ENCODE measurements at regions not wholly inside any gene's neighbourhood (a gene's known extent, or its start where the extent isn't known, plus 50 kb on each side); places are given as distances from the start of the nearest gene placed in this dataset.

DNA sequence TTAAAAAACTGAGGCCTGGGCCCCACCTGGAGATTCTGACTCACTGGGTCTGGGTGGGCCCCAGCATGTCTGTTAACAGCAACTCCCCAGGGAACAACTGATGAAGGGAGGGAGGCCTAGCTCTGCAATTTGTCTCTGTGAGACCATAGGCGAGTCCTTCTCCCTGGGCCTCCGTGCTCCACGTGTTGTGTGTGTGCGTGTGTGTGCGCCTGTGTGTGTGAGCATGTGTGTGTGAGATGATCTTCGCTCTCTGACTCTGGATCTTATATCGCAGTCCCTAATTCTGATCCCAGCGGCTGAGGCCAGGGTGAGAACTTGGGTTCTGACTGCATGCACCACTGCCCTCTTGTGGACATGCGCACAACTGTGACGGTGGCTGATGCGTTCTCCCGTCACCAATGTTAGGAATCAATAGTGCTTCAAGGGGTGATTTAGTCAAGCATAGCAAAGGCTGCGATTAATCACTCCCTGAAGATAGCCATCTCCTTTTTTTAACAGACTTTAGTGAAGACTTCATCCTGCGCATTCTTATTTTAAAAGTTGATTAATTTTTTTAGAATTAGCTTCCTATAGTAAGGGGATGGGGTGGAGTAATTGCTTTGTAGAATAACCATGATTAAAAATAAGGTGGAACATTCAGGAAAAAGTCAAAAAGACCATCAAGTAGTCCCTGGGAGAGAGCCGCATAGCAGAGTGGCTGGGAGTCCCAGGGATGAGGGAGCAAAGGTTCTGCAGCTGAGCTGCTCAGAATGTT is 62.4 kb upstream of the USP24 start:
- in situ Hi-C loops (cut with HindIII; ENCODE audit: low sequenced_read_pairs) = no loop called here

DNA sequence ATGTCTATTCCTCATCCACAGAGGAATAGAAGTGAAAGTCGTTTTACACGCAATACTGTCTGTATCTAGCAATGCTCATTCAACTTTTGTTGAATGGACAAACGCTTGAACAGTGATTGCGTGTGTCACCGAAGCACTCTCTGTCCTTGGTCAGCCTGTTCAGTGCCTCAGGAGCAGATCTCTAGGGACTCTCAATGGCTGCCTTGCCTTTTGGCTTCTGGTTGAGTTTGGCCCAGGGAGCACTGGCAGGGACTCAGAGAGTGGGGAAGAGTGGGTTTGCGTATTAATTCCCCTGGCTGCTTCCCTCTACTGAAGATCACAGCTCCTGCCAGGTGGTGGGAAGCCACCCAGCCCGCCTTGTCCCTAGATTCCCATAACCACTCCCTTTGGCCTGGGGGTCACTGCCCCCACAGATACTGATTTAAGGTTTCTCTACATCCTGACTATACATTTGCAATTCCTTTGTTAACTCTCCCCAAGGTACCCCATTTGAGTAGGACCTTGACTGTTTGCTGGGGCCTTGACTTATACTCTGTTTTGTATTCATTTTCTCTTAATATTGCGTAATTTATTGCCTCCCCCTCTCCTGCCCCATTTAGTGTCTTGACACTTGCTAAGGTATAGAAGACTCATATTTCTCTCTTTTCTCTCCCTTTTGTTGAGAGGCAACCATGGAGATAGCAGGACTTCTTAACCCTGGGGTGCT is 61.7 kb upstream of the USP24 start:
- in situ Hi-C loops (cut with HindIII; ENCODE audit: low sequenced_read_pairs) = no loop called here

DNA sequence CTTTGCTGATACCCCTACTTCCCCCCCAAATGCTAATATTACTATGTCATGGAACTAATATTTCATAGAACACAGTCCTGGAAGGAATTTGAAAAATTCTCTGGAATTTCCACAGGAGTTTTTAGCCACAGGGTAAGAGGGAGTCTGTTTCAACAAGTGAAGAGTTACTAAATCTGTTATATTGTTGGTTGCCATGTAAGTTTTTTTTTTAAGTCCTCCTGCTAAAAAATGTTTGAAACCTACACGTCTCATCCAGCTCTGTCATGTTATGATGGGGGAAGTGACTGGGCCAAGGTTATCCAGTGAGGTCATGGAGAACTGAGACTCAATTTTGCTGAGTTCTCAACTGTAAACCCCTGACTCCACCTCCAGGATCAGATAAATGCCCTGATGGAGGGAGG is 60.8 kb upstream of the USP24 start:
- in situ Hi-C loops (cut with HindIII; ENCODE audit: low sequenced_read_pairs) = no loop called here

DNA sequence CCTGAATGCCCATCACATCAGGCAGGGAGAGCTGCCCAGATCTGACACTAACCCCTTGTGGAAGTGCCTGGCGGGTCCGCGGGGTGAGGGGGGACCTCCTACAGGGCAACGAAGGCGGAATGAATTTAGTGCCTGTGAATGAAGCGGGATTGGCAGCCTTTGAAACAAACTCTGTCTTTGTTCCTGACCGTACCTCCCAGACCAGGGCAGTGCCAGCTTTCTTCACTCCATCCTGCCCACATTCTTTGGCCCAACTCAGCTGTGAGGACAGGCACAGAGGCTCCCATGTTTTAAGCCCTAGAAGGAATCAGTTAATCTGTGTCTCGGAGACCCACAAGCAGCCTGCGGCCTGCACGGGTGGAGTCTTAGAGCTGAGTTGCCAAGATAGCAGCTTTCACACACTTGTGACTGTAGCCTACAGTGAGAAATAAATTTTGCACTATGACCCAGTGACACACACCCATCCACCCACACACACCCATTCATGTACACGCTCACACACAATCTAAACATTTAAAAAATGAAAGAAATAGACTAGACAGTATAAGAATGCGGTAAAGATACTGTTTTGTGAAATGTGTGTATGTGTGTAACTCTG is 60.1 kb upstream of the USP24 start:
- in situ Hi-C loops (cut with HindIII; ENCODE audit: low sequenced_read_pairs) = no loop called here

DNA sequence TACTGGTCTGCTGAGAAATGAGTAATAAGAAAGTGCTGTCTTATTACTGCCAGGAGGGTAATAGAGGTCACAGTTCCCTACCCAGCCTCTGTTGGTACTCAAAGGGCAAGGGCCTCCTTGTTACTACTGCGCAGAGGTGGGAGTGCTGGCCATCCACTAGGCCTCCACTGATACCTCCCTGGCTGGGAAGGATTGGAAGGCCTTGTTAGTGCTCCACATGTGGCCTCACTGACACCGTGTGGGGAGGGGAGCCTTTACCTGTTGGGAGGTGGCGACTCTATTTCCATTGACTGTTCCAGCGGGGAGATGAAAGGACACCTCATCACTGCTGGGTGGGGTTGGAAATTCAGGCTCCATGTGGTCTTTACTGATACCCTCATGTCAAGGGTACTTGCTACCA is 57.8 kb upstream of the USP24 start:
- in situ Hi-C loops (cut with HindIII; ENCODE audit: low sequenced_read_pairs) = loop anchor here (25.0 kb wide), 1 partner anchor 136 kb away; no protein-coding TSS in a partner anchor

Measured in DLD1 (cell line).